NOMO-1 treated with dmso at 0.1 percent for 144 hours (cell line): ENCODE measurements at regions not wholly inside any gene's neighbourhood (a gene's known extent, or its start where the extent isn't known, plus 50 kb on each side); places are given as distances from the start of the nearest gene placed in this dataset.

Experiments used
- DNase-seq: peaks from one replicate; lab custom pipeline; 2025; ENCODE audit not compliant: unreplicated experiment; lab: John Stamatoyannopoulos, UW

GRCh38 chr6:167643223-167643622, 183.5 kb upstream of the AFDN start:
- DNase-seq = no peak

- DNase-seq = no peak
These were observed 183.0 kb upstream of the AFDN start for GRCh38 chr6:167643716-167644115.

GRCh38 chr6:167644412-167645132, 182.1 kb upstream of the AFDN start:
- DNase-seq = no peak

GRCh38 chr6:167645368-167645767, 181.3 kb upstream of the AFDN start:
- no peak for DNase-seq

- no peak for DNase-seq
These were observed 179.4 kb upstream of the AFDN start for GRCh38 chr6:167647306-167647705.

GRCh38 chr6:167647737-167648470, 178.8 kb upstream of the AFDN start:
- DNase-seq = no peak

- no peak for DNase-seq
These were observed 178.0 kb upstream of the AFDN start for GRCh38 chr6:167648501-167649278.

- no peak for DNase-seq
These were observed 177.2 kb upstream of the AFDN start for GRCh38 chr6:167649476-167649875.

- DNase-seq = no peak
These were observed 175.9 kb upstream of the AFDN start for GRCh38 chr6:167650730-167651317.

- DNase-seq = no peak
These were observed 175.2 kb upstream of the AFDN start for GRCh38 chr6:167651318-167652041.

GRCh38 chr6:167652042-167652700, 174.5 kb upstream of the AFDN start:
- no peak for DNase-seq

GRCh38 chr6:167652701-167653095, 174.0 kb upstream of the AFDN start:
- DNase-seq = no peak

GRCh38 chr6:167653561-167653960, 173.2 kb upstream of the AFDN start:
- no peak for DNase-seq

GRCh38 chr6:167654389-167654788, 172.3 kb upstream of the AFDN start:
- no peak for DNase-seq

GRCh38 chr6:167655174-167655821, 171.4 kb upstream of the AFDN start:
- DNase-seq = no peak

GRCh38 chr6:167658106-167658505, 168.6 kb upstream of the AFDN start:
- DNase-seq = no peak

GRCh38 chr6:167659046-167659445, 167.7 kb upstream of the AFDN start:
- DNase-seq = no peak

- no peak for DNase-seq
These were observed 166.3 kb upstream of the AFDN start for GRCh38 chr6:167660424-167660823.

- no peak for DNase-seq
These were observed 165.7 kb upstream of the AFDN start for GRCh38 chr6:167660944-167661551.
